Neural crest cell (in vitro differentiated cells): ENCODE measurements at regions not wholly inside any gene's neighbourhood (a gene's known extent, or its start where the extent isn't known, plus 50 kb on each side); places are given as distances from the start of the nearest gene placed in this dataset.

Experiments used
- DNase-seq: peaks from one replicate; pipeline ENCODE4 v3.0.0; 2021; ENCODE audit warnings: low read depth, mixed read lengths, low spot score
- H3K27ac Mint-ChIP-seq: one replicate; pipeline ENCODE4 v1.8.0; 2021; ENCODE audit warnings: mild to moderate bottlenecking, mixed read lengths; ENCODE audit not compliant: unreplicated experiment
- H3K27me3 Mint-ChIP-seq: 2 replicates; pipeline ENCODE4 v1.8.0; 2021; ENCODE audit warnings: low read depth, mild to moderate bottlenecking, mixed read lengths
- H3K36me3 Mint-ChIP-seq: 2 replicates; pipeline ENCODE4 v1.8.0; 2021; ENCODE audit warnings: low read depth, mild to moderate bottlenecking, mixed read lengths
- H3K4me1 Mint-ChIP-seq: 2 replicates; pipeline ENCODE4 v1.8.0; 2021; ENCODE audit warnings: mixed read lengths
- H3K4me3 Mint-ChIP-seq: one replicate; pipeline ENCODE4 v1.8.0; 2021; ENCODE audit warnings: mild to moderate bottlenecking, mixed read lengths
- H3K9me3 Mint-ChIP-seq: 2 replicates; pipeline ENCODE4 v1.8.0; 2021; ENCODE audit warnings: mixed read lengths
- TF ChIP-seq, protein P1 (sequence below): fragments of 200-600 bp; sonication (generic); conservative IDR thresholded peaks from 2 replicates; pipeline ENCODE4 v1.5.0; 2021; ENCODE audit warnings: antibody characterized with exemption, mild to moderate bottlenecking

- TF ChIP-seq, protein P1, sequence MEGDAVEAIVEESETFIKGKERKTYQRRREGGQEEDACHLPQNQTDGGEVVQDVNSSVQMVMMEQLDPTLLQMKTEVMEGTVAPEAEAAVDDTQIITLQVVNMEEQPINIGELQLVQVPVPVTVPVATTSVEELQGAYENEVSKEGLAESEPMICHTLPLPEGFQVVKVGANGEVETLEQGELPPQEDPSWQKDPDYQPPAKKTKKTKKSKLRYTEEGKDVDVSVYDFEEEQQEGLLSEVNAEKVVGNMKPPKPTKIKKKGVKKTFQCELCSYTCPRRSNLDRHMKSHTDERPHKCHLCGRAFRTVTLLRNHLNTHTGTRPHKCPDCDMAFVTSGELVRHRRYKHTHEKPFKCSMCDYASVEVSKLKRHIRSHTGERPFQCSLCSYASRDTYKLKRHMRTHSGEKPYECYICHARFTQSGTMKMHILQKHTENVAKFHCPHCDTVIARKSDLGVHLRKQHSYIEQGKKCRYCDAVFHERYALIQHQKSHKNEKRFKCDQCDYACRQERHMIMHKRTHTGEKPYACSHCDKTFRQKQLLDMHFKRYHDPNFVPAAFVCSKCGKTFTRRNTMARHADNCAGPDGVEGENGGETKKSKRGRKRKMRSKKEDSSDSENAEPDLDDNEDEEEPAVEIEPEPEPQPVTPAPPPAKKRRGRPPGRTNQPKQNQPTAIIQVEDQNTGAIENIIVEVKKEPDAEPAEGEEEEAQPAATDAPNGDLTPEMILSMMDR = no peak
- Mint-ChIP-seq H3K9me3 (peaks cover 12% of the 10 kb centered on the region), H3K36me3 (peaks cover 7% of the 10 kb centered on the region), H3K27me3 (no peaks in the 10 kb centered on the region), H3K4me3 (no peak overlapping the region), H3K27ac (no peak overlapping the region), H3K4me1 (no peaks in the 10 kb centered on the region)
- no peak for DNase-seq
Measured at GRCh38 chr4:53832549-53832948, 231.9 kb downstream of the CHIC2 start.

DNA sequence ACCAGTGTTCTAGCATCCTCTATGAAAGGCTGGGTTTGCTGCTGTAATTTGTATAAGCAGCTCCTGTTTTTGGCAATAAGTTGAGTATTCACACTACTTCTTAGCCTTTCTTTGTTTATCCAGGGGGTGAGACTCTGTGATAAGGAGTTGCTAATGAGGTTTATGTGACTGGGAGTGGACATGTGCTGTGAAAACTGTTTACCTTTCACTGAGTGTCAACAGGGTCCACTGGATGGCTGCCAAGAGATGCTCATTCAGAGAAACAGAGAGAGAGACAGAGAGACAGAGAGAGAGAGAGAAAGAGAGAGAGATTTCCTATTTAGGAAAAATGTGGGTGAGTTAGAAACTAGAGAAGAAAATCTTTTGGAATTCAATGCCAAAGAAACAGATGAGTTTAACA is 233.9 kb downstream of the CHIC2 start:
- Mint-ChIP-seq H3K27me3 (no peaks in the 10 kb centered on the region), H3K4me1 (no peaks in the 10 kb centered on the region), H3K4me3 (no peak overlapping the region), H3K9me3 (peaks cover 12% of the 10 kb centered on the region), H3K27ac (no peak overlapping the region), H3K36me3 (peaks cover 7% of the 10 kb centered on the region)
- TF ChIP-seq, protein P1 = no peak
- DNase-seq = no peak

GRCh38 chr4:53821179-53821851 is 230.0 kb upstream of the LNX1 start:
- Mint-ChIP-seq H3K9me3 (no peaks in the 10 kb centered on the region), H3K36me3 (no peaks in the 10 kb centered on the region), H3K27ac (no peak overlapping the region), H3K4me1 (no peaks in the 10 kb centered on the region), H3K4me3 (no peak overlapping the region), H3K27me3 (no peaks in the 10 kb centered on the region)
- DNase-seq = no peak
- TF ChIP-seq, protein P1 = no peak

DNA sequence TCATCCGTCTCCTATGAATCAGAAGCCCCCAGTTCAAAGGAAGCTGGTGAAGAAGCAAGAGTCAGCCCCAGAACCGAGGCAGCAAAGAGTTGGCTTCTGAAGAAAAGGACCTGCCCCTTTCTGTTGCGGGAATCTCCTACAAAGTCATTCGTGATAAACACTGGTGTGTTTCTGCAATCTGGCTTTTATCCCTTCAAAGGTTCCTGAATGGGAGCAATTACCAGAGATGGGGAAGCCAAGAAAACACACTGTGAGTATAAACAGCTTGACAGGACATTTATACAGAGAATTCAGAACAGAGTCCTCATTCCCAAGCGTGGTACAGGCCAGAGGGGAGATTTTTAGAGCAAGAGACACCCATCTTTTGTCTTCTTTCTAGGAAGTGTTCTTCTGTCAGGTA is 226.8 kb upstream of the LNX1 start:
- no peaks in the 10 kb centered on the region for H3K36me3 Mint-ChIP-seq
- H3K4me3 Mint-ChIP-seq = no peak overlapping the region
- no peak overlapping the region for H3K27ac Mint-ChIP-seq
- TF ChIP-seq, protein P1 = no peak
- no peaks in the 10 kb centered on the region for H3K9me3 Mint-ChIP-seq
- no peak for DNase-seq
- H3K4me1 Mint-ChIP-seq = no peaks in the 10 kb centered on the region
- H3K27me3 Mint-ChIP-seq = no peaks in the 10 kb centered on the region

- DNase-seq = no peak
- Mint-ChIP-seq H3K36me3 (no peaks in the 10 kb centered on the region), H3K4me1 (no peaks in the 10 kb centered on the region), H3K9me3 (no peaks in the 10 kb centered on the region), H3K4me3 (no peak overlapping the region), H3K27me3 (no peaks in the 10 kb centered on the region), H3K27ac (no peak overlapping the region)
- TF ChIP-seq, protein P1 = no peak
Measured at GRCh38 chr4:53816561-53816960, 225.3 kb upstream of the LNX1 start.
